ENCODE measurements at regions not wholly inside any gene's neighbourhood (a gene's known extent, or its start where the extent isn't known, plus 50 kb on each side); places are given as distances from the start of the nearest gene placed in this dataset.

DNA sequence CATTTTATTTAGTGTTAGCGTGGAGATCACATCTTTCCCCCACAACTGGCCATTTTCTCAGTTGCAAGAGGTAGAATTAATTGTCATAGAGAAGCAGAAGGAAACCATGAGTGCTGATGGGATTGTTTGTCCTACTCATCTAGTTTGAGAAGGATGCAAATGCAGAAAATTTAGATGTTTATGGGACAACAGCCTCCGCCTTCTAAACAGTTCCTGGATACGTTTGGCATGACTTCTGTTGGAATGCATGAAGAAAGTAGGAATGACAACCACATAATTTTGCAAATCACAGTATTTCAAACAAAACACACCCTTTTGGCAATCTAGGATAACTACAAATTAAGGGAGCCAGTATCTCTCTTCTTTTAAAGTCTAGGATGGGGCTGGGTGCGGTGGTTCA, 240.1 kb upstream of the SUCLG2 start:
- TF ChIP-seq CTCF (conservative IDR thresholded peaks at IDR 0.05; ENCODE audit: low read length) = no peak
- TF ChIP-seq EZH2phosphoT487 (IDR thresholded peaks at IDR 0.05; ENCODE audit: borderline replicate concordance, low read depth, low read length) = no peak
